GM19455 (cell line): ENCODE measurements at regions not wholly inside any gene's neighbourhood (a gene's known extent, or its start where the extent isn't known, plus 50 kb on each side); places are given as distances from the start of the nearest gene placed in this dataset.
"Not testable (repeated sequence)": the region's sequence is repeated elsewhere in the genome, so short reads cannot be mapped to it uniquely, and the experiment has no call there.

Experiments used
- ATAC-seq: cut with Tn5 transposase; IDR thresholded peaks from one replicate; pipeline ENCODE4 v1.9.1; 2021; ENCODE audit not compliant: unreplicated experiment

GRCh38 chr7:149569025-149569725 is 71.6 kb upstream of the ZNF746 start:
- ATAC-seq = no peak

DNA sequence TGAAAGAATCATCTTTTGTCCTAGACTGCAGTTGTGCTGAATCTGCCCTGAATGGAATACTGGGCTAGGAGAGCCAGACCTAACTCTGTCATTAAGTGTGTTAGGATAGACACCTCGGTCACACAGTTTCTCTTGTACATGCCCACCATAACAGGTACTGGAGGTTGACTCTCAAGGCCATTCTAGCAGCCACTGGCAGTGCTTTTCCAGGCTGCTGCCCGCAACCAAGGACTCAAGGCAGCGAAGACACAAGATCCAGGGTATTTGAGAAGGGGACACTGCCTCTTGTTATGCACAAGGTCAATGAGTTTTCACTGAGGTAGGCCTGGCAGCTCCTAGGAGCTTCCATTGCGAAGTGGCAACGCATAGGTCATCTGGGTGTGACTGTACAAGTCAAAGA is 70.6 kb upstream of the ZNF746 start:
- no peak for ATAC-seq

GRCh38 chr7:149566103-149566502 is 68.5 kb upstream of the ZNF746 start:
- ATAC-seq = no peak

- no peak for ATAC-seq
Observed at GRCh38 chr7:149565096-149565382, 67.4 kb upstream of the ZNF746 start.

DNA sequence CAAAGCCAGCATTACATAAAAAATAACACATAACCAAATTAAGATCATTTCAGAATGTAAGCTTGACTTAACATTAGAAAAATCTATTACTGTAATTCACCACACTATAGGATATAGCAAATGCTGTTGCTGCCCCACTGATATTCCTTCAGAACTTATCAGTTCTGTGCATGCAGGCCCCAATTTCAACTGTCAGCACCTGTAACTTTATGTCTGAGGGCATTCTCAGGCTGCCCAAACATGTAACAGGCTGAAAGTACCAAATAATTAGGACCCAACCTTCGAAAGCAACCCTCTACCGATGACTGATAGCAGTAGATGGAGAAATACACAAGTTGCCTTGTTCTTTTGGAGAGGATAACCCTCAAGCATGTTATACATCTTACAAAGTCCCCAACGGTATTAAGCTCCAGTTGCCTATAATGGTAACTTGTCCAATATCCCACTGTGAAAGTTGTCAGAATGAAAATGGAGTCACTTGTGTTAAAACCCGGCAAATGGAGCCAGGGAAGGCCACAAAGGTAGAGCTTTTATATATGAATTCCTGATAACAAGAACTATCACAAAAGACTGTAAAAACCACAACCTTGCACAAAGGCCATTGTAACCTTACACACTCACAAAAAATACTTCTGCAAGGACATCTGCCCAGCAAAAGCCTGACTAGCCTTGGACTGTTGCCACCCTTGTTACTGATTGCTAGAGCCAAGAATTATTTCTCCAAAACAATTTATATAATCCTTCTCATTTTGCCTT is 66.9 kb upstream of the ZNF746 start:
- no peak for ATAC-seq

DNA sequence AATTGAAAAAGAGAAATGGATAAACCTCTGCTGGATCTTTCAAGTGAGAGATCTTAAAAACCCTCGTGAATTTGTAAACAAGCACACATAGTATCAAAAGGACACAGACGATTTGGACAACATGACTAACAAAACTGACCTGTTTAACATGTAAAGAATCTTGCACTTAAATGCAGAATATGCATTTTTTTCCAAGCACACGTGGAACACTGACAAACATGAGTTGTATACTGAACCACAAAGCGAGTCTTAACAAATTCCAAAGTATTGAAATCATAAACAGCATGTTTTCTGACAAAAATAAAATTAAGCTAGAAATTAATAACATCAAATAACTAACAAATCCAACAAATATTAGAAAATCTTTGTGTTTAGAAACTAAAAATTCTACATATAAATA is 65.0 kb upstream of the ZNF746 start:
- ATAC-seq = no peak

DNA sequence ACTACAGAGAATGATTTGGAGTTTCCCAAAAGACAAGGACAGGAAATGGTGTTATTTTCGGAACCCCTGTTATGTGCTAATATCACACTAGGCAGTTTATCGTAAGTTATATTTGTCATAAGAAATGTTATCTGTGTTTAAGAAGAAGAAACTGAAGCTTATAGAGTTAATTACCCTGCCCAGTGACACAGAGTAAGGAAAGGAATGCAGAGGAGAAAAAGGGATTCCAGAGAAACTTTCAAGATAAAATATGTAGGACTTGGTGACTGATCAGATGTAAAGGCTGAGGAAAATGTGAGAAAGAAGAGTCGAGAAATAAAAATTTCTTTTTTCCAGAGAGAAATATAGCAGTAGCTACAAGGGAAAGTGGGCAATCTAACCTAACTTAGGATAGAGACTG is 63.5 kb upstream of the ZNF746 start:
- no peak for ATAC-seq

- no peak for ATAC-seq
Observed at GRCh38 chr7:149559711-149560110, 62.1 kb upstream of the ZNF746 start.

- ATAC-seq = no peak
Observed at GRCh38 chr7:149558149-149558861, 60.7 kb upstream of the ZNF746 start.

DNA sequence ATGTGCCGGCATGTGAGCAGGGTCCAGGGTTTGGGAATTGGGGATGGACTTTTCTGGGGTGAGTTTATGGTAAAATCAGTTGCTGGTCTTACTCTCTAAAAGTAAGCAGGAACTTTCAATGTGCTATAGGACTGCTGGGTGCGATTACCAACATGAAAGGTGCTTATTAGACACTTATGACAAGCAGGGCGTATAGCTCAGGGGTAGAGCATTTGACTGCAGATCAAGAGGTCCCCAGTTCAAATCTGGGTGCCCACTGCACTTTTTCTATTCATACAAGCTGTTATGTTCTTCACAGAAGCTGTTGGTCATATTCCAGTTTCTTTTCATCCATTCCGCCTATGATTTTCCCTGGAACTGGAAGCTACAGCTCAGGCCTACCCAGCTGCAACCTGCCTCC is 58.9 kb upstream of the ZNF746 start:
- ATAC-seq = not testable (repeated sequence)

DNA sequence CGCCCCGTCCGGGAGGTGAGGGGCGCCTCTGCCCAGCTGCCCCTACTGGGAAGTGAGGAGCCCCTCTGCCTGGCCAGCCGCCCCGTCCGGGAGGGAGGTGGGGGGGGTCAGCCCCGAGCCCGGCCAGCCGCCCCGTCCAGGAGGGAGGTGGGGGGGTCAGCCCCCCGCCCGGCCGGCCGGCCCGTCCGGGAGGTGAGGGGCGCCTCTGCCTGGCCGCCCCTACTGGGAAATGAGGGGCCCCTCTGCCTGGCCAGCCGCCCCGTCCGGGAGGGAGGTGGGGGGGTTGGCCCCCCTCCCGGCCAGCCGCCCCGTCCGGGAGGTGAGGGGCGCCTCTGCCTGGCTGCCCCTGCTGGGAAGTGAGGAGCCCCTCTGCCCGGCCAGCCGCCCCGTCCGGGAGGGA is 57.2 kb upstream of the ZNF746 start:
- not testable (repeated sequence) for ATAC-seq

DNA sequence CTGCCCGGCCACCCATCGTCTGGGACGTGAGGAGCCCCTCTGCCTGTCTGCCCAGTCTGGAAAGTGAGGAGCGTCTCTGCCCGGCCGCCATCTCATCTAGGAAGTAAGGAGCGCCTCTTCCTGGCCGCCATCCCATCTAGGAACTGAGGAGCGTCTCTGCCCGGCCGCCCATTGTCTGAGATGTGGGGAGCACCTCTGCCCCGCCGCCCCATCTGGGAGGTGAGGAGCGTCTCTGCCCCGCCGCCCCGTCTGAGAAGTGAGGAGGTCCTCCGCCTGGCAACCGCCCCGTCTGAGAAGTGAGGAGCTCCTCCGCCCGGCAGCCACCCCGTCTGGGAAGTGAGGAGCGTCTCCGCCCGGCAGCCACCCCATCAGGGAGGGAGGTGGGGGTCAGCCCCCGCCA is 56.4 kb upstream of the ZNF746 start:
- not testable (repeated sequence) for ATAC-seq

DNA sequence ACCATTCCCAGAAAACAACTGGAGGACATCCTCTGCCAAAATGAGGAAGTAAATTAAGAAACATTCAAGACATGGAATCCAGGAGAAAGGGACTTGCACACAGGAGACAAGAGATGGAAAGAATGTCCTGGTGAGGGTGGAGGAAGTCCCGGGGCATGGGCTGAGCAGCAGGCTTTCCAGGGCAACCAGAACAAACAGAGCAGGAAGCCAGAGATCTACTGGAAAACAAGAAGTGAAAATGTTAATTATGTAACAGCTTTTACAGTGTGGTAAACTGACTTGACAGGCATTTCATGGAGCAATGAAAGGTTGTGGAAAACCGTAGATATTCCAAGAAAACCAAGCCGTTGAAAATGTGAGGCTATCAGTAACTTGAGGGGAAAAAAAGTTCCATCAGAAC is 55.2 kb upstream of the ZNF746 start:
- no peak for ATAC-seq
